ENCODE measurements at regions not wholly inside any gene's neighbourhood (a gene's known extent, or its start where the extent isn't known, plus 50 kb on each side); places are given as distances from the start of the nearest gene placed in this dataset.

DNA sequence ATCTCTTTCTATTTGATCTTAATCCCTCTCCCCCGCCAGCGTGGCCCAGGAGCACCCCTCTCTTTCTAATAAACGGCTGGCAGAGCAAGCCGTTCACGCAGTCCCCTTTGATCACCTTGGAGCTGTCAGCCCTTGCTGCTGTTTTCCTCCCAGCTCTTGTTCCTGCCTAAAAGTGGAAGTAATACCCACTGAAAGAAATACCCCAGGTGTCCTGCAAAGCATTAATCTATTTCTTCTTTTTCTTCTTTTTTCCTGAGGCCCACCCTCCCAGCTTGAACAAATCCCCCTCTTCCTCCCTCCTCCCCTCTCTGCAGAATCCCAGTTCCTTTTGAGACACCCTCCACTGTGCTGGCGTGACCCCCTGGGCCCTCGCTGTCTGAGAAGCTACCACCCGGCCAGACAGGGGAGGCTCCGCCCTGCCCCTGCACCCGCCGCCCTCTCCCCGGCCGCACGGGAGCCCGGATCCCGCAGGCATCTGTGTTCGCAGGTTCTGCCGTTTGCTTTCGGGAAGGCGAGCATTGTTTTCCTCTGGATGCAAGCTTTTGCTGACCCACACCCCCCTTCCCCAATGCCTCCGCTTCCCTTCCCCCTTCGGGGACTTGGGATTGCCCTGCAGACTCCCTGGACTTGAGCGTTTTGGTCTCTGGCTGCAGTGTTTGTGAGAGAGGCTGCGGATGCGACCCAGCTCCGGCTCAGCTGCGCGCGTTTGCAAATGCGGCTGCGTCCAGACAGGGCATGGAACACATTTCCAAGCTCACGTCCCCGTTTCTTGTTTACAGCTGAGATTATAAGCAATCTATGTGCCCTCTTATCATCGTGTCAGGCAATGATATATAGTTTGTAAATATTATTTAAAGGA is 631.5 kb downstream of the NYAP2 start:
- no peak for TF ChIP-seq ZFX (IDR thresholded peaks at IDR 0.05)
- TF ChIP-seq, protein P1, sequence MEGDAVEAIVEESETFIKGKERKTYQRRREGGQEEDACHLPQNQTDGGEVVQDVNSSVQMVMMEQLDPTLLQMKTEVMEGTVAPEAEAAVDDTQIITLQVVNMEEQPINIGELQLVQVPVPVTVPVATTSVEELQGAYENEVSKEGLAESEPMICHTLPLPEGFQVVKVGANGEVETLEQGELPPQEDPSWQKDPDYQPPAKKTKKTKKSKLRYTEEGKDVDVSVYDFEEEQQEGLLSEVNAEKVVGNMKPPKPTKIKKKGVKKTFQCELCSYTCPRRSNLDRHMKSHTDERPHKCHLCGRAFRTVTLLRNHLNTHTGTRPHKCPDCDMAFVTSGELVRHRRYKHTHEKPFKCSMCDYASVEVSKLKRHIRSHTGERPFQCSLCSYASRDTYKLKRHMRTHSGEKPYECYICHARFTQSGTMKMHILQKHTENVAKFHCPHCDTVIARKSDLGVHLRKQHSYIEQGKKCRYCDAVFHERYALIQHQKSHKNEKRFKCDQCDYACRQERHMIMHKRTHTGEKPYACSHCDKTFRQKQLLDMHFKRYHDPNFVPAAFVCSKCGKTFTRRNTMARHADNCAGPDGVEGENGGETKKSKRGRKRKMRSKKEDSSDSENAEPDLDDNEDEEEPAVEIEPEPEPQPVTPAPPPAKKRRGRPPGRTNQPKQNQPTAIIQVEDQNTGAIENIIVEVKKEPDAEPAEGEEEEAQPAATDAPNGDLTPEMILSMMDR (conservative IDR thresholded peaks at IDR 0.05), result no peak
- H3K27ac ChIP-seq, result peak overlapping the region; percentile 63

DNA sequence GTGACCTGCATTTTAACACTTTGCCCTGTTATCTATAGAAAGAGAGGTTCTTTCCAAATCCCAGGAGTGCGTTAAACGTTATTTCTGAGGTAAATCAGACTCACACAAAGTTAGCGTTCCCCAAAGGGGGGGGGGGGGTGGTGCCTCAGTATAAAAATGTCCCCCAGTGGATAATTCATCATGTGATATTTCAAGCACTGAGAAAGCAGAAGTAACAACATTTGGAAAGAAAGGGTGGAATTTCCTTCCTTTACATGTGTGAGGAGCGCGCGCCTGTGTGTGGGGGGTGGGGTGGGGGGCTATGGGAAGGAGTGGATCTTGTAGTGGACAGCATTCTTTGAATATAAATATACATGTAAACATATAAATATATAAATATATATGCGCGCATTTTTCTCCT is 630.9 kb downstream of the NYAP2 start:
- no peak overlapping the region for H3K27ac ChIP-seq
- TF ChIP-seq ZFX (IDR thresholded peaks at IDR 0.05), result no peak
- TF ChIP-seq, protein P1 (conservative IDR thresholded peaks at IDR 0.05), result no peak

GRCh38 chr2:226023946-226024345 is 624.4 kb downstream of the NYAP2 start:
- TF ChIP-seq ZFX (IDR thresholded peaks at IDR 0.05), result no peak
- TF ChIP-seq, protein P1 (conservative IDR thresholded peaks at IDR 0.05), result no peak
- H3K27ac ChIP-seq, result no peak overlapping the region

GRCh38 chr2:226023383-226023782 is 623.9 kb downstream of the NYAP2 start:
- TF ChIP-seq, protein P1 (conservative IDR thresholded peaks at IDR 0.05), result no peak; the same call in 1 of the 2 replicates
- no peak for TF ChIP-seq ZFX (IDR thresholded peaks at IDR 0.05)
- H3K27ac ChIP-seq, result no peak overlapping the region

DNA sequence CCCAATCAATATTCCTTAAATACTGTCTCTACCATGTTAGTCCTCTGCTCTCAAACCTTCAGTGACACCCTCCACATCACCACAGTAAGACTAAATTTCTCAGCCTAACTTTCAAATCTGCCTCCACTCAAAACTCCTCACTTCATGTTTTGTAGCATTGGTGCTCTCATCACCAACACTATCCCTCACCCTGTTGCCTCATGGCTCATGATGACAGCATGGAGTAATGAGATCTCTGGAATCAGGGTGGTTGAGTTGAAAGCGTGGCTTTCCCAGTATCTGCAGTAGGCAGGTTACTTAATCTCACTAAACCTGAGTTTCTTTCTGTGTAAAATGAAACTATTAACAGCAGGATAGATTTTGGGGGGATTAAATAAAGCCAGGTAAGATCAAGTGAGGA is 621.4 kb downstream of the NYAP2 start:
- TF ChIP-seq, protein P1 (conservative IDR thresholded peaks at IDR 0.05), result no peak
- no peak for TF ChIP-seq ZFX (IDR thresholded peaks at IDR 0.05)
- no peak overlapping the region for H3K27ac ChIP-seq

DNA sequence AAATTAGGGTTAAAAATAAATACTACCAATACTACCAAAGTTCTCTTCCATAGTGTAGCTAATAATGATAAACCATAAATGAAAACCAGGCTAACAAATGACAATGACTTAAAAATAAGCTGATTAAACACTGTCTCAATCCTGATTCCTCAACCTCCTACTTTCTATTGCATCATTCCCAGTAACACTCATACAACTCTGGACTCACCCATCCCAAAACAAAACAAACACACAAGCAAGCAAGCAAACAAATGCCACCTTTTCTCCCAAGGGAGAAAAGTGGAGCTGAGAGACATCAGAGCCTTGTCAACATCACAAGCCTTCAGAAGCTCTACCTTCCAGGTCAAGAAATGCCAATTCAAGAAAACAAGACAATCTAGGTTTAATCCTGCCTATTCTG is 620.7 kb downstream of the NYAP2 start:
- no peak overlapping the region for H3K27ac ChIP-seq
- TF ChIP-seq, protein P1 (conservative IDR thresholded peaks at IDR 0.05), result no peak
- no peak for TF ChIP-seq ZFX (IDR thresholded peaks at IDR 0.05)

DNA sequence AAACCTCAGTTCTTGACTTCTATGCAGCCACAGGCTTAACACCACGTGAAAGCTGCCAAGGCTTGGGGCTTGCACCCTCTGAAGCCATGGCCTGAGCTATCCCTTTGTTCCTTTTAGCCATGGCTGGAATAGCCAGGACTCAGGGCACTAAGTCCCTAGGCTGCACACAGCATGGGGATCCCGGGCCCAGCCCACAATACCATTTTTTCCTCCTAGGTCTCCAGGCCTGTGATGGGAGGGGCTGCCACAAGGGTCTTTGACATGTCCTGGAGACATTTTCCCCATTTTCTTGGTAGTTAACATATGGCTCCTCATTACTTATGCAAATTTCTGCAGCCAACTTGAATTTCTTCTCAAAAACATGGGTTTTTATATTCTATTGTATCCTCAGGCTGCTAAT is 619.1 kb downstream of the NYAP2 start:
- no peak overlapping the region for H3K27ac ChIP-seq
- TF ChIP-seq, protein P1 (conservative IDR thresholded peaks at IDR 0.05), result no peak
